GM19238 (cell line): ENCODE measurements at regions not wholly inside any gene's neighbourhood (a gene's known extent, or its start where the extent isn't known, plus 50 kb on each side); places are given as distances from the start of the nearest gene placed in this dataset.

Experiments used
- DNase-seq: peaks from one replicate; pipeline ENCODE4 v3.0.0; 2011; ENCODE audit warnings: low spot score; ENCODE audit not compliant: insufficient read length

DNA sequence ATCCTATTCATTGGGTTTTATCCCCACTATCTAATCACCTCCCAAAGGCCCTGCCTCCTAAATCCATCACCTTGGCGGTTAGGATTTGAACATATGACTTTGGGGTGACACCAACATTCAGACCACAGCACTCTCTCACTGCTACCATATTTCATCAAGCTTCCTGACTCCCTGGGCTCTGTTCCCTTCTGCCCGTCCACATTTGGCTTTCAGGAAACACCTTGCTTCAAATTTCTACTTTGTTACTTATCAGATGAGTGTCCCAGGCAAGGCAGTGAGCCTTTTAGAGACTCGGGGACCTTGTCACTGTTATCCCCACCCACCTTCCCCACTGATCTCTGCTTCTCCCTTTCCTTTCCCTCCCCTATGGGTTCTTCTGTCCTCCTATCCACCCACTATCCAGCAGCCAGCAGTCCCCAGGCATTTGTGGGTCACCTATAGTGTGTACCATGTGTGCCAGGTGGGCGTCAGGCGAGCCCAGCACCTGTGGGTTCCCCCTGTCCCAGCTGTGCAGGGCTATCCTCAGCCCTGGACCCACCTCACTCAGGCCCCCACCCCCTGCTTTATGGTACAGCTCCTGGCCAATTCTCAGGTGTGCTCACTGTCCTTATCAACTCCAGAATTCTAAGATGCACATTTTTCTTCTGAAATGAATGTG, 230.9 kb downstream of the LOXHD1 start:
- DNase-seq, result no peak

DNA sequence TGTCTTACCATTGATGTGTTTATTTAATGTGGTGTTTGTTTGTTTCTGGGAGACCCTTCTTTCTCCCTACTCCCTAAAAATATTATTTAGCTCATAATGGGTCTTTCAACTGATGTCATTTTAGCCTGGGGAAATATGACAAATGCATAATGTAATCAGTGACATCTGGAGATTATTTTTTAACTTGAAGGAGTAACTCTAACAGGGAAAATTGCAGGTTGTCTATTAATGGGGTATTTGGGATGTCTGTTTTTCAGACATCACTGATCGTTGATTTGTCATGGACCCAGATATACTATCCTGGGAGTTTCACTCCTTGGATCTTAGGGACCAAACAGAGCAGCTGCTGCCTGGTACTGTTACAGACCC, 230.4 kb downstream of the LOXHD1 start:
- DNase-seq, result no peak
